Fibroblast of pulmonary artery (primary cell): ENCODE measurements at regions not wholly inside any gene's neighbourhood (a gene's known extent, or its start where the extent isn't known, plus 50 kb on each side); places are given as distances from the start of the nearest gene placed in this dataset.
A peak's percentile ranks its signal among the peaks of the same experiment; 100 is the strongest.

ENCODE experiments used
- DNase-seq: peaks from one replicate; pipeline ENCODE4 v3.0.0-alpha.2; 2010; ENCODE audit warnings: low read depth
- H3K4me3 ChIP-seq: replicated peaks from 2 replicates; pipeline ENCODE4 v1.5.1; 2011; ENCODE audit warnings: low read depth, mild to moderate bottlenecking, control low read depth, low read length, moderate library complexity
- TF ChIP-seq, protein P1 (sequence below): IDR thresholded peaks from 2 replicates; pipeline ENCODE4 v1.5.1; 2011; ENCODE audit warnings: mild to moderate bottlenecking, control low read depth, low read length, inconsistent platforms; ENCODE audit errors: missing control alignments

GRCh38 chr13:58992478-58993042 is 1171.2 kb downstream of the DIAPH3 start:
- no peak overlapping the region for H3K4me3 ChIP-seq
- TF ChIP-seq, protein P1, sequence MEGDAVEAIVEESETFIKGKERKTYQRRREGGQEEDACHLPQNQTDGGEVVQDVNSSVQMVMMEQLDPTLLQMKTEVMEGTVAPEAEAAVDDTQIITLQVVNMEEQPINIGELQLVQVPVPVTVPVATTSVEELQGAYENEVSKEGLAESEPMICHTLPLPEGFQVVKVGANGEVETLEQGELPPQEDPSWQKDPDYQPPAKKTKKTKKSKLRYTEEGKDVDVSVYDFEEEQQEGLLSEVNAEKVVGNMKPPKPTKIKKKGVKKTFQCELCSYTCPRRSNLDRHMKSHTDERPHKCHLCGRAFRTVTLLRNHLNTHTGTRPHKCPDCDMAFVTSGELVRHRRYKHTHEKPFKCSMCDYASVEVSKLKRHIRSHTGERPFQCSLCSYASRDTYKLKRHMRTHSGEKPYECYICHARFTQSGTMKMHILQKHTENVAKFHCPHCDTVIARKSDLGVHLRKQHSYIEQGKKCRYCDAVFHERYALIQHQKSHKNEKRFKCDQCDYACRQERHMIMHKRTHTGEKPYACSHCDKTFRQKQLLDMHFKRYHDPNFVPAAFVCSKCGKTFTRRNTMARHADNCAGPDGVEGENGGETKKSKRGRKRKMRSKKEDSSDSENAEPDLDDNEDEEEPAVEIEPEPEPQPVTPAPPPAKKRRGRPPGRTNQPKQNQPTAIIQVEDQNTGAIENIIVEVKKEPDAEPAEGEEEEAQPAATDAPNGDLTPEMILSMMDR, result no peak
- no peak for DNase-seq

DNA sequence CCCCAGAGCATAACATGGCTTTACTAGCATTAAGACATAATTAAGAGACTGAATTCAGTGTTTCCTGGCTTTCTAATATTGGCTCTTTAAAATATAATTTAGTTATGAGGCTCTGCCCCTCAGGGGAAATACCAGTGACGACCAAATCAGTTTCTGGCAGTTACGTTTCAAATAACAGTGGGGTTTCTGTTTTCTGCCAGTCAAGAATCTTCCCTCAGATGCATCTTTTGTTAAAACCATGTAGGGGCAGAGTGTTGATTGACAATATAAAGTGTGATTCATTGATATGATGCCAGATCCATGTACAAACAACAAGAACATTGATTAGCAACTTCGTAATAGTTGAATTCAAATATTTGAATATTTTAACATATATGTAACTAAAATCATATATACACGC is 1169.7 kb downstream of the DIAPH3 start:
- no peak for DNase-seq
- TF ChIP-seq, protein P1, result no peak
- no peak overlapping the region for H3K4me3 ChIP-seq

- no peak overlapping the region for H3K4me3 ChIP-seq
- TF ChIP-seq, protein P1, result peak; percentile 19
- DNase-seq, result peak; percentile 4
Measured at GRCh38 chr13:58994777-58995176, 1169.0 kb downstream of the DIAPH3 start.

DNA sequence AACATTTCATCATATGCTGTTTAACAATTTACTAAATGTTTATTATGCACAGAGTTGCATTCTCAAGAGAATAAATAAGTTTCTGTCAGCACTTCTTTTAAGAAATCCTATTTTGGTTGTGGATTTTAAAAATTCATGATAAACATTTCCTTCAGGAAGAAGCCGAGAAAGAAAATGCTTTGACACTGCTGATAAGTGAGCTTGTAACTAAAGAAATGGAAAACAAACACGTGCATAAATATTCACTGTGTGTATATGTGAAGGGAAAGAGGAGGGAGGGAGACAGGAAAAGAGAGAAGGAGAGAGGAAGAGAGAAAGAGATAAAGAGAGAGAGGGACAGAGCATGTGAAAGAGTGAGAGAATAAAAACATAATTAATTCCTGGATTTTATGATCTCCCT is 1165.0 kb downstream of the DIAPH3 start:
- TF ChIP-seq, protein P1, result no peak
- DNase-seq, result no peak
- no peak overlapping the region for H3K4me3 ChIP-seq

DNA sequence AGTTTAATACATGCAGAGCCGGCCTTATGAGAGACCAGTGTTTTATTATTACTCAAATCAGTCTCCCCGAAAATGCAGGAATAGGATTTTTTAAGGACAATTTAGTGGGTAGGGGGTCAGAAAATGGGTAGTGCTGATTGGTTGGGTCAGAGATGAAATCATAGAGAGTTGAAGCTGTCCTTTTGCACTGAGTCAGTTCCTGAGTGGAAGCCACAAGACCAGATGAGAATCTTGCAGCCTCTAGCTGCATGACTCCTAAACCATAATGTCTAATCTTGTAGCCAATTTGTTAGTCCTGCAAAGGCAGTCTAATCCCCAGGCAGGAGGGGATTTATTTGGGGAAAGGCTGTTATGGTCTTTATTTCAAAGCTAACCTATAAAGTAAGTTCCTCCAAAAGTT is 1163.9 kb downstream of the DIAPH3 start:
- TF ChIP-seq, protein P1, result no peak
- no peak overlapping the region for H3K4me3 ChIP-seq
- DNase-seq, result no peak

- DNase-seq, result no peak
- H3K4me3 ChIP-seq, result no peak overlapping the region
- TF ChIP-seq, protein P1, result no peak
Measured at GRCh38 chr13:59000770-59001169, 1163.0 kb downstream of the DIAPH3 start.

DNA sequence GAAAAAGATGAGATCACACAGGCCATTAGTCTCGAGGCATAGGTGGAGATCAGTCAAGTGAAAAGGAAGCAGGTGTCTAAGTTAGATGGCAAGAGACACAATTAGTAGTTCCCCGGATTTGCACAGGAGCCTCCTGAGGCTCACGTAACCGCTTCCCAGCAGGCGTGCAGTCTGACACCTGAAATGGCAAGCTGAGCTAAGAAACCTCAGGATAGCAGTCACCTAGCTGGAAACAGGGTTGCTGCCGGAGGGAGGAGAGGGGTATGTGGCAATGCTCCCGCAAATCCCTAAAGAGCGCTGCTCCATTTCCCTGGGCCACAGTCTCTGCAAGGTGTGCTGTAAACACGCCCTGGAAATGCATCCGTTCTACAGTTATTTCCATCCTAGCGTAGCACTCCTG is 1151.0 kb downstream of the DIAPH3 start:
- no peak for DNase-seq
- TF ChIP-seq, protein P1, result no peak
- no peak overlapping the region for H3K4me3 ChIP-seq
